ENCODE measurements at regions not wholly inside any gene's neighbourhood (a gene's known extent, or its start where the extent isn't known, plus 50 kb on each side); places are given as distances from the start of the nearest gene placed in this dataset.

- no peak for DNase-seq
Measured at GRCh38 chr1:80447526-80447925, 1353.2 kb upstream of the ADGRL2 start.

GRCh38 chr1:80445033-80445432, 1355.7 kb upstream of the ADGRL2 start:
- DNase-seq = no peak

- DNase-seq = no peak
Measured at GRCh38 chr1:80444171-80444570, 1356.6 kb upstream of the ADGRL2 start.

- no peak for DNase-seq
Measured at GRCh38 chr1:80441664-80442063, 1359.1 kb upstream of the ADGRL2 start.

- DNase-seq = no peak
Measured at GRCh38 chr1:80436851-80437250, 1363.9 kb upstream of the ADGRL2 start.

GRCh38 chr1:80427881-80428280, 1372.9 kb upstream of the ADGRL2 start:
- DNase-seq = no peak

GRCh38 chr1:80424249-80424648, 1376.5 kb upstream of the ADGRL2 start:
- no peak for DNase-seq

GRCh38 chr1:80418134-80418533, 1382.6 kb upstream of the ADGRL2 start:
- no peak for DNase-seq

- no peak for DNase-seq
Measured at GRCh38 chr1:80417671-80418070, 1383.1 kb upstream of the ADGRL2 start.

GRCh38 chr1:80413969-80414368, 1386.8 kb upstream of the ADGRL2 start:
- DNase-seq = no peak

GRCh38 chr1:80410233-80410632, 1390.5 kb upstream of the ADGRL2 start:
- DNase-seq = no peak

- no peak for DNase-seq
Measured at GRCh38 chr1:80403471-80403893, 1397.0 kb upstream of the ADGRL4 start.

- DNase-seq = no peak
Measured at GRCh38 chr1:80402625-80403024, 1396.1 kb upstream of the ADGRL4 start.

- DNase-seq = no peak
Measured at GRCh38 chr1:80401757-80402156, 1395.2 kb upstream of the ADGRL4 start.

GRCh38 chr1:80392529-80392928, 1386.0 kb upstream of the ADGRL4 start:
- no peak for DNase-seq

- DNase-seq = no peak
Measured at GRCh38 chr1:80385650-80386049, 1379.1 kb upstream of the ADGRL4 start.

GRCh38 chr1:80384959-80385358, 1378.4 kb upstream of the ADGRL4 start:
- DNase-seq = no peak

GRCh38 chr1:80384083-80384830, 1377.7 kb upstream of the ADGRL4 start:
- DNase-seq = no peak

- no peak for DNase-seq
Measured at GRCh38 chr1:80375662-80376061, 1369.1 kb upstream of the ADGRL4 start.

- DNase-seq = no peak
Measured at GRCh38 chr1:80375109-80375508, 1368.6 kb upstream of the ADGRL4 start.

GRCh38 chr1:80369780-80370179, 1363.2 kb upstream of the ADGRL4 start:
- DNase-seq = no peak

- no peak for DNase-seq
Measured at GRCh38 chr1:80367058-80367457, 1360.5 kb upstream of the ADGRL4 start.

GRCh38 chr1:80365359-80366021, 1359.0 kb upstream of the ADGRL4 start:
- no peak for DNase-seq

GRCh38 chr1:80363689-80364475, 1357.4 kb upstream of the ADGRL4 start:
- DNase-seq = no peak
